AG04449 (cell line): ENCODE measurements at regions not wholly inside any gene's neighbourhood (a gene's known extent, or its start where the extent isn't known, plus 50 kb on each side); places are given as distances from the start of the nearest gene placed in this dataset.
"Not testable (repeated sequence)": the region's sequence is repeated elsewhere in the genome, so short reads cannot be mapped to it uniquely, and the experiment has no call there.

Source experiments
- CTCF ChIA-PET: fragments of 350-600 bp; formaldehyde crosslinking; extraction: SDS; loops from one replicate; lab custom pipeline; 2021; ENCODE audit warnings: antibody characterized with exemption; lab: Yijun Ruan, JAX
- POLR2A ChIA-PET: fragments of 400-600, 350-600 bp; formaldehyde crosslinking; extraction: SDS; loops from one replicate; lab custom pipeline; 2020; ENCODE audit warnings: antibody characterized with exemption, inconsistent platforms; lab: Yijun Ruan, JAX
- DNase-seq: peaks from one replicate; pipeline ENCODE4 v3.0.0-alpha.2; 2010; ENCODE audit warnings: low read depth, low spot score
- H3K4me3 ChIP-seq: 2 replicates; pipeline ENCODE4 v1.5.1; 2011; ENCODE audit warnings: low read depth, mild to moderate bottlenecking, control low read depth, low read length
- TF ChIP-seq, protein P1 (sequence below): IDR thresholded peaks from one replicate; pipeline ENCODE4 v1.5.1; 2011; ENCODE audit warnings: mild to moderate bottlenecking, moderate library complexity, low read length, control low read depth, inconsistent platforms; ENCODE audit not compliant: insufficient read depth; ENCODE audit errors: missing control alignments

DNA sequence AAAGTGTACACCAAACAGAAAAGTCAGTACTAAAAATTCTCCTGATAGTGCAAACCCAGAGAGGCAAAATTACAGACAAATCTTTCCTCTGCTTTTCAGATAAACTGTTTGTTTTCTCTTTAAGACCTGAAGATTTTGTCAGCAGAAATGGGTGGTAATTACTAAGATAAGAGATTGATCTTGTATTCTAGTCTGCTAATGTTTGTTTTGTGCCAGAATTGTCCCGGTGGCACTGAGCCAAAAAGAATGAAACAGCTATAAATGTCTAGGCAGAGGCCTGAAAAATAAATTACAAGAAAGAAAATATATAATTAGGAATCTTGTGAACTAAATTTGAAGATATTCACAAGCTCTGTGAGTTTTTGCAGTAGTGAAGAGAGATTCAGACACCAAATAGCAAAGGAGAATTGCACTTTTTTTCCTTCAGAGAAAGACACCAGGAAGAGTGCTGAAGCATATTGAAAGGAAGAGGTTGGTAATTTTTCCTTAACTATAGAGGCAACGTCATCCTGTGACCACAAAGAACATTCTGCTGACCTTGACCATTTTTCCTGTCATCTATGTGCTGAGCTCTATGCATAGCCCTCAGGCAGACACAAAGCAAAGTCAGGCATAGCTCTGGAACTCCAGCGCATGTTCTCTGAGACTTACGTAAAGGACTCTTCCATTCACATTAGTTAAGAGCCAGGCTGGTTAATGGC, 314.5 kb upstream of the RASGEF1B start:
- CTCF ChIA-PET: no interaction called here
- DNase-seq: no peak
- no peak overlapping the region for H3K4me3 ChIP-seq
- POLR2A ChIA-PET: no interaction called here
- TF ChIP-seq, protein P1, sequence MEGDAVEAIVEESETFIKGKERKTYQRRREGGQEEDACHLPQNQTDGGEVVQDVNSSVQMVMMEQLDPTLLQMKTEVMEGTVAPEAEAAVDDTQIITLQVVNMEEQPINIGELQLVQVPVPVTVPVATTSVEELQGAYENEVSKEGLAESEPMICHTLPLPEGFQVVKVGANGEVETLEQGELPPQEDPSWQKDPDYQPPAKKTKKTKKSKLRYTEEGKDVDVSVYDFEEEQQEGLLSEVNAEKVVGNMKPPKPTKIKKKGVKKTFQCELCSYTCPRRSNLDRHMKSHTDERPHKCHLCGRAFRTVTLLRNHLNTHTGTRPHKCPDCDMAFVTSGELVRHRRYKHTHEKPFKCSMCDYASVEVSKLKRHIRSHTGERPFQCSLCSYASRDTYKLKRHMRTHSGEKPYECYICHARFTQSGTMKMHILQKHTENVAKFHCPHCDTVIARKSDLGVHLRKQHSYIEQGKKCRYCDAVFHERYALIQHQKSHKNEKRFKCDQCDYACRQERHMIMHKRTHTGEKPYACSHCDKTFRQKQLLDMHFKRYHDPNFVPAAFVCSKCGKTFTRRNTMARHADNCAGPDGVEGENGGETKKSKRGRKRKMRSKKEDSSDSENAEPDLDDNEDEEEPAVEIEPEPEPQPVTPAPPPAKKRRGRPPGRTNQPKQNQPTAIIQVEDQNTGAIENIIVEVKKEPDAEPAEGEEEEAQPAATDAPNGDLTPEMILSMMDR: no peak

DNA sequence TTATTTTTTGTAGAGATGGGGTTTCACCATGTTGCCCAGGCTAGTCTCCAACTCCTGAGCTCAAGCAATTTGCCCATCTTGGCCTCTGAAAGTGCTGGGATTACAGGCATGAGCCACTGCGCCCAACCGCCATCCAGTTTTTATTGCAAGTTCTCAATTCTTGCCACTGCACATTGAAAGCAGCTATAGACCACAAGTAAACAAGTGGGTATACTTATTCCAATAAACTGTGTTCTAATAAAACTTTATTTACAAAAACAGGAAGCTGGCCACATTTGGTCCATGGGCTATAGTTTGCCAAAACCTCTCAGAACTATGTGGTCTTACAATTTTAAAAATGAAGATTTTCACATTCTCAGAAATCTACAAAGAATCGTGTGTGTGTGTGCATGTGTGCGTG, 313.6 kb upstream of the RASGEF1B start:
- H3K4me3 ChIP-seq: no peak overlapping the region
- POLR2A ChIA-PET: no interaction called here
- CTCF ChIA-PET: no interaction called here
- no peak for DNase-seq
- TF ChIP-seq, protein P1: no peak

DNA sequence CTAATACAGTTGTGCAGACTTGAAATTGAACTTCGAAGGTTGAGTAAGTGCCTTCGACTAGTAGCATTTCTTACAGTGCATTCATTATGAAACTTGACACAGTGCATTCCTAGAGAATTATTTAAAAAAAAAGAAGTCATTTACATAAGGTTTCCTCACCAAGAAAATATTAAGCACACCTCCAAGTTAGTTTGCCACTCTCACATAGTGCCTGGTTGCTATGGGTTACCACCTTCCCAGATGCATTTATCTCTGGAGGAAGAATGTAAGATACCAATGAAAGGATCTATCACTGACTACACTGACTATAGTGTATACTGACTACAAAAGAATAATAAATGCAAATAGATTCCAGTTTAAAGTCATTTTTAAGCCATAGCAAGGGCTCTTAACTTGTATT, 311.9 kb upstream of the RASGEF1B start:
- no peak for DNase-seq
- ChIA-PET POLR2A (no interaction called here), CTCF (no interaction called here)
- H3K4me3 ChIP-seq: no peak overlapping the region
- TF ChIP-seq, protein P1: no peak

DNA sequence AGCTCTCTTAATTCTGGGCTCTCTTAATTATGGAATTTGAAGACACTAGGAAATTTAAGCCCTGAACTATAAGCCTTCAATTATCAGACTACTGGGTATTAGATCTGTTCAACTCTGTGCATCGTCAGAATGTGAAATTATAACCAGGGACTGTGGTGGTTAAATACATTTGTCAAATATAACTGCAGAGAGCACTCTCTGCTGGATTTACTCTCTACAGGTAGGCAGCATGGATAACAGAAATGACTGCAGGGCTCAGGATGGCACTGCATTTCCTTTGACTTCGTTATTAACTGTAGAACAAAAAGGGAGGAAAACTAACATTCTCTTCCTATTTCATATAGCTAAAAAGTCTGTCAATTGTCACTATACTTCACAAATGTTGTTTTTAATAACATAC, 310.1 kb upstream of the RASGEF1B start:
- H3K4me3 ChIP-seq: no peak overlapping the region
- ChIA-PET CTCF (no interaction called here), POLR2A (no interaction called here)

DNA sequence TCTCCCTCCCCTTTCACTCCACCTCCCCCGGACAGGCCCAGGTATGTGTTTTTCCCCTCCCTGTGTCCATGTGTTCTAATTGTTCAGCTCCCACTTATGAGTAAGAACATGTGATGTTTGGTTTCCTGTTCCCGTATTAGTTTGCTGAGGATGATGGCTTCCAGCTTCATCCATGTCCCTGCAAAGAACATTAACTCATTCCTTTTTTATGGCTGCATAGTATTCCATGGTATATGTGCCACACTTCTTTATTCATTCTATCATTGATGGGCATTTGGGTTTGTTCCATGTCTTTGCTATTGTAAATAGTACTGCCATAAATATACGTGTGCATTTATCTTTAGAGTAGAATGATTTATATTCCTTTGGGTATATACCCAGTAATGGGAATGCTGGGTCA, 306.0 kb upstream of the RASGEF1B start:
- H3K4me3 ChIP-seq, POLR2A ChIA-PET, CTCF ChIA-PET, DNase-seq: not testable (repeated sequence)

More for the DNA sequence above, 310.1 kb upstream of the RASGEF1B start:
- no peak for DNase-seq
- TF ChIP-seq, protein P1: no peak

DNA sequence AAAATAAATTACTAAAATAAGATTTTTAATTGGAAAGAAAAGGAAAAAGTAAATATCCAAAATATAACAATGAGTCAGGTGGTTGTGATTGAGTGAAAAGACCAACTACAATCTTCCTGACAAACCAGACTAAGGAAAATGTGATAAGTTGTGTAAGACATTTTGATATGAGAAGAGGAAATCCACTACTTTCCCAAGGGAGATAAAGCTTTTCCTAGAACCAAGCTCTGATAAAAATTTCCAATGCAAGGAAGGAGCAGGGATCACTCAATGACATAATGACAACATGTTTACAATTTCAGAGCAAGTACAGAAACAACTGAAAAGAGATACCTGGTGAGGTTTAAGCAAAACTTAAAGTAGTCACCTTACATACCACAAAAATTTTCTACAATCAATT, 305.1 kb upstream of the RASGEF1B start:
- TF ChIP-seq, protein P1: no peak
- POLR2A ChIA-PET: no interaction called here

DNA sequence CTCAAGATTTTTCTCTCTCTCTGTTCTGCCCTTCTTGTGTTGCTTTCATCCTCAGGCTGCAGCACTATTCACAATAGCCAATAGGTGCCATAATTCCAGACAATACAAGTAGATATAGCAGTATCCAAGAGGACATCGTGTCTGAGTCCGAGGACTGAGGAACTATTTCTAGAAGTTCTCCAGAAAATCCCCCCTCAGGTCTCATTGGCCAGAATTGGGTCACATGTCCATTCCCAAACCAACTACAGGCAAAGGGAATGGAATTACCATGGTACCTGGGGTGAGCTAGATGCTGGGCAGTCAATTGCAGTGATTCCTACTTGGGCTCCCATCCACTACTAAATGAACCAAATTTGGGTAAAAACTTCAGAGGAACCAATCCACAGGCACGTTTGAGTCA, 301.9 kb upstream of the RASGEF1B start:
- CTCF ChIA-PET: no interaction called here
- H3K4me3 ChIP-seq: no peak overlapping the region
- DNase-seq: no peak
- POLR2A ChIA-PET: no interaction called here
- TF ChIP-seq, protein P1: no peak

More for the DNA sequence above, 305.1 kb upstream of the RASGEF1B start:
- no peak overlapping the region for H3K4me3 ChIP-seq
- CTCF ChIA-PET: interaction anchor here (0.6 kb wide), 1 partner anchor 15 kb away, joined by 3 read pairs; no protein-coding TSS in a partner anchor
- no peak for DNase-seq
